ENCODE measurements at regions not wholly inside any gene's neighbourhood (a gene's known extent, or its start where the extent isn't known, plus 50 kb on each side); places are given as distances from the start of the nearest gene placed in this dataset.

DNA sequence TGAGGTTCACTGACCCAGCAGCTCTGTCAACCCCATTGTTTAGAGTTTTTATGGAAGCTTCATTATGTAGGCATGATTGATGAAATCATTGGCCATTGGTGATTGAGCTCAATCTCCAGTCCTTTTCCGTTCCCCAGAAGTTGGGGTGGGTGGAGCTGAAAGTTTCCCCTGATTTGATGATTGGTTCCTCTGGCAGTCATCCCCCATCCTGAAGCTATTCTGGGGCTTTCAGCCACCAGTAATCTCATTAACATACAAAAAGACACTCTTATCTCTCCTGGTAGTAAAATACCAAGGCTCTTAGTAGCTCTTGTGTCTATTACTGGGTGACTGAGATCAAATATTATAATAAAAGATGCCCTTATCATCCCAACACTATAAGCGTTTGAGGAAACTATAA is 67.1 kb downstream of the TANC2 start:
- TF ChIP-seq, protein P1, sequence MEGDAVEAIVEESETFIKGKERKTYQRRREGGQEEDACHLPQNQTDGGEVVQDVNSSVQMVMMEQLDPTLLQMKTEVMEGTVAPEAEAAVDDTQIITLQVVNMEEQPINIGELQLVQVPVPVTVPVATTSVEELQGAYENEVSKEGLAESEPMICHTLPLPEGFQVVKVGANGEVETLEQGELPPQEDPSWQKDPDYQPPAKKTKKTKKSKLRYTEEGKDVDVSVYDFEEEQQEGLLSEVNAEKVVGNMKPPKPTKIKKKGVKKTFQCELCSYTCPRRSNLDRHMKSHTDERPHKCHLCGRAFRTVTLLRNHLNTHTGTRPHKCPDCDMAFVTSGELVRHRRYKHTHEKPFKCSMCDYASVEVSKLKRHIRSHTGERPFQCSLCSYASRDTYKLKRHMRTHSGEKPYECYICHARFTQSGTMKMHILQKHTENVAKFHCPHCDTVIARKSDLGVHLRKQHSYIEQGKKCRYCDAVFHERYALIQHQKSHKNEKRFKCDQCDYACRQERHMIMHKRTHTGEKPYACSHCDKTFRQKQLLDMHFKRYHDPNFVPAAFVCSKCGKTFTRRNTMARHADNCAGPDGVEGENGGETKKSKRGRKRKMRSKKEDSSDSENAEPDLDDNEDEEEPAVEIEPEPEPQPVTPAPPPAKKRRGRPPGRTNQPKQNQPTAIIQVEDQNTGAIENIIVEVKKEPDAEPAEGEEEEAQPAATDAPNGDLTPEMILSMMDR (IDR thresholded peaks at IDR 0.05), result no peak
- no peak for TF ChIP-seq POLR2A (IDR thresholded peaks at IDR 0.05)

All from thyroid gland (tissue), 4 donors.